ENCODE measurements at regions not wholly inside any gene's neighbourhood (a gene's known extent, or its start where the extent isn't known, plus 50 kb on each side); places are given as distances from the start of the nearest gene placed in this dataset.

GRCh38 chr16:79288066-79288465 is 312.5 kb downstream of the MAF start:
- TF ChIP-seq CTCF (IDR thresholded peaks at IDR 0.05) (no peak), POLR2A (IDR thresholded peaks at IDR 0.05) (no peak)
